CD1c-positive myeloid dendritic cell (primary cell): ENCODE measurements at regions not wholly inside any gene's neighbourhood (a gene's known extent, or its start where the extent isn't known, plus 50 kb on each side); places are given as distances from the start of the nearest gene placed in this dataset.
"Not testable (repeated sequence)": the region's sequence is repeated elsewhere in the genome, so short reads cannot be mapped to it uniquely, and the experiment has no call there.

Experiments
- DNase-seq: peaks from one replicate; pipeline ENCODE4 v3.0.0-alpha.2; 2016; ENCODE audit errors: extremely low spot score

DNA sequence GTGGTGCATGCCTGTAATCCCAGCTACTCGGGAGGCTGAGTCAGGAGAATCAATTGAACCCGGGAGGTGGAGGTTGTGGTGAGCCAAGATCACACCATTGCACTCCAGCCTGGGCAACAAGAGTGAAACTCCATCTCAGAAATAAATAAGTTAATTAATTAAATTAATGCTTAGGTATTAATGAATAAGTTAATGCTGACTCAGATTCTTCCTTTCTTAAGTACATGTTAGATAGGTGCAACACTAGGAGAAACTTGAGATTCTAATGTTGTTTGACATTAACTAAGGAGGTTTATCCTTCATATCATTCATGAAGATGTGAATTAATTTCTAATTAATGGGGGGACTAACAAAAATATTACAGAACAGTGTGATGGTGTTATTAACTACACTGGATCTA, 812.6 kb upstream of the SPRY2 start:
- no peak for DNase-seq

- no peak for DNase-seq
These were observed 807.9 kb upstream of the SPRY2 start for GRCh38 chr13:81148822-81149221.

DNA sequence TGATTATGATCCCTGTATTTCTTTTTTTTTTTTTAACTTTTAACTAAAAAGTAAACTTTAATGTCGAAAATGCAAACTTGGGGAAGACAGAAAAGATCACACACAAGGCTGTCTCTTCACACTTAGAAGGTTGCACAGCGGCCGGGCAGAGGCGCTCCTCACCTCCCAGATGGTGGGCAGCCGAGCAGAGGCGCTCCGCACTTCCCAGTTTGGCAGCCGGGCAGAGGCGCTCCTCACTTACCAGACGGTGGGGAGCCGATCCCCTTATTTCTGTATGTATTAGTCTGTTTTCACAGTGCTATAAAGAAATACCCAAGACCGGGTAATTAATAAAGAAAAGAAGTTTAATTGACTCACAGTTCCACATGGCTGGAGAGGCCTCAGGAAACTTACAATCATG, 805.6 kb upstream of the SPRY2 start:
- DNase-seq, result not testable (repeated sequence)

DNA sequence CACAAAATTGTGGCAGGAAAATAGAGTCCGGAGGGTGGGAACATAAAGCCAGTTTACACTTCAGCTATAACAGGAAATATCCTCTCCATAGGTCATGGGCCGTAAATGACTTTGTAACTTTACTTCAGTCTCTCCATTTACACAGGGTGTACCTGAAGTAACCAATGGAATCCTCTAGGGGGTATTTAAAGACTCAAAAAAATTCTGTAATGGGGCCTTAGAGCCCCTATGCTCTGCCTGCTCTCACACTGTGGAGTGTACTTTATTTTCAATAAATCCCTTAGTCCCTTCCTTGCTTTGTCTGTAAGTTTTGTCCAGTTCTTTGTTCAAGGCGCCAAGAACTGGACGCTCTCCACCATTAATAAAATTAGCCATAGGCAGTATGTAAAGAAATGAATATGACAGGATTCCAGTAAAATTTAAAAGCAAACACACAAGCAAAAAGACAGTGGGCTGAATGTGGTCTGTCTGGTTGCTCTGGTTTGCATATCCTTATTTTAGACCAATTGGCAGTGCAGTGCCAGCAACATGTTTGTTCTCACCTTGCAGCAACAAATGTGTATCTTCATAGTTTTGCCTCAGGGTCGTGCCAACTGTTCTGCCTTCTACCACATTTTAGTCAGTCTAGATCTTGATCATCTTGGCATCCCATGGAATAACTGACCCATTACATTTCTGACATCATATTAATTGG, 801.5 kb upstream of the SPRY2 start:
- no peak for DNase-seq

DNA sequence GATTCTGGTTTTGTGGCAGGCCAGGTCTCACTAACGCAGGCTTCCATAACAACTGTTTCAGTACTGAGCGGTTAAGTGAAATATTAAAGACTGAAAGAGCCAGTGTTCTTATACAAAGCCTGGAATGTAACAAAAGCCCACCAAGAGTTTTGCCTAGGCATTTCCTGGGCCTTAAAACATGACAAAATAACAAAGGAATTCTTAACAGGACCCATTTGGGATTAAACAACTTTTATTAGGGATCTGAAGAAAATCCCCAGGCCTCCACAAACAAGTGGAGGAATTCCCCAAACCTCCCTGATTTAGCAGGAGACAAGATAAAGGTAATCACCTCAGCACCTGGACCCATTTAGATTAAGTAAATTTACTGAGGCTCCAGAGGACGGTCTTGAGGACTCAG, 799.7 kb upstream of the SPRY2 start:
- no peak for DNase-seq

- no peak for DNase-seq
These were observed 799.1 kb upstream of the SPRY2 start for GRCh38 chr13:81139987-81140386.

DNA sequence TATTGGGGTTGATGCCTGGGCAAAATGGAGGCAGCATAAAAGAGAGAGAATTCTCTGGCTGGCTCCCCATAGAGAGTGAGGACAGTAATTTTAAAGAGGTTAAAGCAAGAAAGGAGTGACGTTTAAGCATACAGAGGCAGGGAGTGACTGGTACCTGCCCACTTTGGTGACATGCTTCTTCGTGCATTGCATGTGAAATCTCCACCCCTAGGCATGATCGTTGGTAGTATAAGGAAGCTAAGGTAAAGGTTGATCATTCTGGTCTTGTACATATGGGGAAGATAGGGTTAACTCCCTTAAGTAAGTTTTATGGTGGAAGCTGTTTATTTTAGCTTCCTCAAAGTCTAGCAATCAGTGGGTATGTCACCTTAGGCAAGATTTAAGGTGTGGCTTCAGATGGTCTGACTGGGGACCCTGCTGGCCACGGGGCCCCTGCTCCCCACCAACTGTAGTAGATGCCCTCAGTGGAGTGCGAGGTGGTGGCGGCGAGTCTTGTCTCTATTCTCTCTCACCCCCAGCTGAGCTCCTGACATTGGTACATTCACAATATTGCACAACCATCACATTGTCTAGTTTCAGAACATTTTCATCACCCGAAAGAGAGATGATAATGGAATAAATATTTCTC, 797.5 kb upstream of the SPRY2 start:
- no peak for DNase-seq

DNA sequence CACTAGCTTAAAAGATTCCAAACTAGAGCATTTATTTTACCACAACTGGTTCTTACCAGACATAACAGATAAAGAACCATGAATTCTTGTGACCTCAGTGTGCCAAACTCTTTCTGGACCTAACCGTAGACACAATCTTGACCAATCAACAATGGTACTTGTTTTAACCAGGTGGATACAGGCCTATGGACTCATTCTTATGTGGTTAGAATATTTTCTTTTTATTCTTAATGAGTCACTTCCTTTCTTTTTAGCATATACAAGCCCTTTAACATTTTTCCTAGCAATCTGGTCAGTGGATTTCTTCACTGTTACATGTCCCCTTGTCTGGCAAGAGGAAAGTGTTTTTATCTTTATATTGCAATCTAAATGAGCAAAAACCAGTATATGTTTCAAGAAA, 792.1 kb upstream of the SPRY2 start:
- DNase-seq, result no peak

DNA sequence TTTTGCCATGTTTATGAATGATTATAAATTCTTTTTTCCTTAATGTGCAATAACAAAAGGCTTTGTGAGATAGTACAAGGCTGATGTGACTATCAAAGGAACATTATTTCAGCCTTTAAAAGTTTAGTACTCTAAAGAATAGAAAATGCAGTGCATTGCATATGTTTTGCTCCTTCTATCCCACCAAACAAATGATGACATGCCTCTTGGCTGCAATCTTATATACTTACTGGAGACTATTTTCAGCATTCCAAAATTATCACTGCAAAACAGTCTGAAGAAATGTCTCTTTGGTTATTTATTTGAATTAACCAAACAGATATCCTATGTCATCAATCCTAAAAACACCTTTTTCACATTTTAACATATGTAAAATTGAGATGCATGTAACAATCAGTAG, 776.5 kb upstream of the SPRY2 start:
- DNase-seq, result no peak

DNA sequence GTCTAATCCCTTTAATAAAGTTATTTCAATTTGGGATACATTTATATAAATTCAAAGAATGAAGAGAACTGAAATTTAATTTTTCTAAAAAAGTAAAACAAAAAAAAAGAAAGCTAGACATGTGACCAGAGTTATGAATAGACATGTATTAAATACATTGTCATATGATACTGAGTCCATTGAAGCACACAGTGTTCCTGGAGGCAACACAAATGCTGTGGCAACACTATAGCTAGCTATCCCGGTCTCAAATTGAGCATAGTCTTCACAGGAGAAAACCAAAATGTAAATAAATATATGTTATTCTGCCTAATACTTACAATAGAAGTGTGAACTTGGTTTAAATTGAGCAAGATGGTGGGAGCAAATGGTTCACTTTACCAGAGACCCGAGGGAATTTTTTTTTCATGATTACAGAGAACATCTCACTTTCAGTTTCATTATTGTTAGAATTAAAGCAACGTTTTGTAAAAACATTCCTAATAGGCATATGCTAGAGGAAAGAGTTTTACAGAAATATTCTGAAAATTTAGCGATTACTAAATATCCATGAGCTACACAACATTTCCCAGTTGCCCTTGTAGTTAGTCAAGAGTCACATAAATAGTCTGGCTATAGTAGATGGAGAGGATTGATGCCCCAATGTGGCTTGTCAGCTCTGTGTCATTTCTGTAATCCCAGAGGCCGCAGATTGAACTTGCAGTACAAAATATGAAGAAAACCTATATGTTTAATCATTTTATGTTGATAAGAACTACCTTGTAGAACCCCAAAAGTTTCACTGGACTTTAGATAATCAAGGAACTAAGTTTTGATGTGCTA, 775.7 kb upstream of the SPRY2 start:
- DNase-seq, result no peak

GRCh38 chr13:81109026-81109425, 768.1 kb upstream of the SPRY2 start:
- no peak for DNase-seq

DNA sequence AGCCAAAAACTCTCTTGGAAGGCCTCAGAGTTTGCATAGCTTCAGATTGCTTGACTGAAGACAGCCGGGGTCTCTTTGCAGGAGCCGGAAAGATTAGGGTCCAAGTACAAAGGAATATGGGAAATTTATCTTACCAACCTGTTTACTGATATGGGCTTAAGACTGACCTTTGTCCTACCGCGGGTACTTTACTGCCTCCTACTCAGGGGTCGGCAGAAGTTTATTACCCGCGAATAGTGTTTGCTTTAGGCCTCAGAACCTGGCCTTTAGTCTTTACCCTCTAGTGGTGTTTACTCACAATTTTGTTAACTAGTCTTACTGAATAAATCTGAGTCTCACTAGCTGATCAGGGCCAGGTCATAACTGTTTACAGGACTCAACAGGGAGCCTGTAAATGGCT, 765.4 kb upstream of the SPRY2 start:
- DNase-seq, result no peak

- DNase-seq, result no peak
These were observed 763.2 kb upstream of the SPRY2 start for GRCh38 chr13:81104035-81104715.

GRCh38 chr13:81102066-81102465, 761.1 kb upstream of the SPRY2 start:
- DNase-seq, result not testable (repeated sequence)

GRCh38 chr13:81089371-81090157, 748.6 kb upstream of the SPRY2 start:
- DNase-seq, result no peak

DNA sequence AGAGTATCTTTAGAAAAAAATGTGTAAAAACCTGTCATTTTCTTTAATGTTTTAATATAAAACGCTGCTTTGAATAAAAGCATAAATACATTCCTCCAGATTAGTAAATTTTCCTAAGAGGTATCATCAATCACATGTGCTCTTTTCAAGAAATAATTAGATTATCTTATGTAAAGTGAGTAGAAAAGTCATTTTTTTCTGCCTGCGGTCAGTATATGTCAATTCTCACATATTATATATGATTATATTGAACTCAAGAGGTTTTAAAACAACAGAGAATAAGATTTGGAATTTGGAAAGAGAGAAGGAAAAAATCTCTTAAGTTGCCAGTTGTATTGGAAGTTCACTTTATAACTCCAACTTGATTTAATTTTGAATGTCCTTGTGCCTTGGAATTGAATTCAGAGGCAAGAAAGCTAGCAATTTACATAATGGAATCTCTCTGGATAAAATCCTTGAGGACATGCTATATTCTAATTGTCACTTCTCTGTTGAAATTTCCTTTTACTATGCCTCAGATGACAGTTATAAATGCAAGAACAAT, 740.1 kb upstream of the SPRY2 start:
- DNase-seq, result no peak

DNA sequence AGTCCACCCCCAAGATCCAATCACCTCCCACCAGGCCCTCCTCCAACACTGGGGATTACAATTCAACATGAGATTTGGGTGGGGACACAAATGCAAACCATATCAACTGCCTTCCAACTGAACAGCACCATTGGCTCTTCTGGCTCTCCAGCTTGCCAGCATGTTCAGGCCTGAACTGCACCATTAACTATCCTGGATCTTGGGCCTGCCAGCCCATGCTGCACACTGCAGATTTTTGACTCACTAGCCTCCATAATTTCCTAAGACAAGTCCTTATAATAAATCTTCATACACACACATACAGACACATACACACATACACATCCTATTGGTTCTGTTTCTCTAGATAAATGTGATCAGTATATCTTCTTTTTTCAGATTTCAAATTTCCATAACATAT, 737.1 kb upstream of the SPRY2 start:
- no peak for DNase-seq

DNA sequence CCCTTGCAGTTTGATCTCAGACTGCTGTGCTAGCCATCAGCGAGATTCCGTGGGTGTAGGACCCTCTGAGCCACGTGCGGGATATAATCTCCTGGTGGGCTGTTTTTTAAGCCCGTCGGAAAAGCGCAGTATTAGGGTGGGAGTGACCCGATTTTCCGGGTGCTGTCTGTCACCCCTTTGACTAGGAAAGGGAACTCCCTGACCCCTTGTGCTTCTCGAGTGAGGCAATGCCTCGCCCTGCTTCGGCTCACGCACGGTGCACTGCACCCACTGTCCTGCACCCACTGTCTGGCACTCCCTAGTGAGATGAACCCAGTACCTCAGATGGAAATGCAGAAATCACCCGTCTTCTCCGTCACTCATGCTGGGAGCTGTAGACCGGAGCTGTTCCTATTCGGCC, 728.9 kb upstream of the SPRY2 start:
- not testable (repeated sequence) for DNase-seq

DNA sequence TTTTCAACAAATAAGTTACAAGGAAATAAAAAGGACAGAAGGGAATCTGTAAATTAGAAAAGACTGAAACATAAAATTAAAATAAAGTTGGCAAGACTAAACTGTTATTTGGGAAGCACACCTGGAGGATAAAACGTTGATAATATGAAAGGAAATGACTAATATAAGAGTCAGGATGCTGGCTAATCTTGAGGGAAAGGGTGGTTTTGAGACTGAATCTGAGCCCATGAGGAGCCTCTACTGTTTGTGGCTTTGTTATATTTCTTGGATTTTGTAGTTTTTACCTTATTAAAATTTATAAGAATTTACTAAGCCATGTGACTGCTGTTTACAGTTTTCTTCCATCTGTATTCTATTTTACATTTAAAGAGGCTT, 718.0 kb upstream of the SPRY2 start:
- no peak for DNase-seq

GRCh38 chr13:81058211-81058915, 717.4 kb upstream of the SPRY2 start:
- no peak for DNase-seq

GRCh38 chr13:81051873-81052272, 710.9 kb upstream of the SPRY2 start:
- DNase-seq, result no peak
